CD4-positive, alpha-beta T cell (primary cell): ENCODE measurements at regions not wholly inside any gene's neighbourhood (a gene's known extent, or its start where the extent isn't known, plus 50 kb on each side); places are given as distances from the start of the nearest gene placed in this dataset.

Source experiments
- ATAC-seq: fragments of 200-7000 bp; cut with Tn5 transposase; one replicate; pipeline ENCODE4 v1.10.0; 2022; ENCODE audit warnings: mild to moderate bottlenecking; ENCODE audit not compliant: poor library complexity
- CTCF ChIA-PET: fragments of 350-600 bp; sonication (Branson Sonifier 250); formaldehyde crosslinking; loops from one replicate; lab custom pipeline; 2021; ENCODE audit warnings: antibody characterized with exemption, inconsistent platforms; lab: Charles Lee
- POLR2A ChIA-PET: fragments of 350-600 bp; sonication (Branson Sonifier 250); formaldehyde crosslinking; loops from one replicate; lab custom pipeline; 2021; ENCODE audit warnings: antibody characterized with exemption, inconsistent platforms; lab: Charles Lee
- DNase-seq, 14 experiments: peaks; one replicate each; pipeline ENCODE4 v3.0.0-alpha.2; 2013 to 2020; ENCODE audit warnings: mixed read lengths in 2 of 14
- H3K27ac ChIP-seq, 2 donors: one replicate each; pipeline versions ENCODE4 v1.5.1 to v1.7.0; 2013; ENCODE audit warnings: low read length in 2 of 2, low read depth in 1 of 2, mild to moderate bottlenecking in 1 of 2
- H3K27me3 ChIP-seq, 2 experiments: 1 replicate in 1 of 2; 2 replicates in 1 of 2; pipeline versions ENCODE4 v1.6.1 to v1.7.0; 2013; ENCODE audit warnings: low read length in 2 of 2, control low read depth in 1 of 2, mild to moderate bottlenecking in 1 of 2, moderate library complexity in 1 of 2; ENCODE audit not compliant: insufficient read depth in 2 of 2, control insufficient read depth in 1 of 2
- H3K36me3 ChIP-seq: one replicate; pipeline ENCODE4 v1.6.1; 2013; ENCODE audit warnings: low read length, control low read depth; ENCODE audit not compliant: insufficient read depth
- H3K4me1 ChIP-seq: one replicate; pipeline ENCODE4 v1.6.1; 2013; ENCODE audit warnings: low read length, control low read depth; ENCODE audit not compliant: insufficient read depth
- H3K4me3 ChIP-seq: one replicate; pipeline ENCODE4 v1.5.1; 2013; ENCODE audit warnings: mild to moderate bottlenecking, low read length, moderate library complexity
- H3K9me3 ChIP-seq, 2 experiments: 1 replicate in 1 of 2; 2 replicates in 1 of 2; pipeline versions ENCODE4 v1.6.1 to v1.7.0; 2013; ENCODE audit warnings: low read length in 2 of 2, mild to moderate bottlenecking in 2 of 2, control low read depth in 1 of 2, moderate library complexity in 1 of 2; ENCODE audit not compliant: control insufficient read depth in 1 of 2, insufficient read depth in 1 of 2
- H3K27ac Mint-ChIP-seq: one replicate; pipeline ENCODE4 v1.8.0; 2020; ENCODE audit warnings: mixed read lengths
- H3K27me3 Mint-ChIP-seq: one replicate; pipeline ENCODE4 v1.8.0; 2021; ENCODE audit warnings: mixed read lengths
- H3K36me3 Mint-ChIP-seq: one replicate; pipeline ENCODE4 v1.8.0; 2021; ENCODE audit warnings: low read depth, mixed read lengths
- H3K4me1 Mint-ChIP-seq: one replicate; pipeline ENCODE4 v1.8.0; 2021; ENCODE audit warnings: low read depth, mixed read lengths
- H3K4me3 Mint-ChIP-seq: one replicate; pipeline ENCODE4 v1.8.0; 2020; ENCODE audit warnings: mild to moderate bottlenecking, mixed read lengths
- H3K9me3 Mint-ChIP-seq: one replicate; pipeline ENCODE4 v1.8.0; 2020; ENCODE audit warnings: mixed read lengths
- intact Hi-C, 2 experiments: fragments of 100-400 bp; cut with DNase I in 1 of 2; cut with micrococcal nuclease in 1 of 2; formaldehyde crosslinking; loops; one replicate each; pipeline versions ENCODE4 v1.15.1 to v1.9.0; 2023 to 2025; cut with DNase I, micrococcal nuclease
- TF ChIP-seq, protein P1 (sequence below): fragments of 200-600 bp; IDR thresholded peaks from one replicate; pipeline ENCODE4 v1.8.0; 2022; ENCODE audit warnings: antibody characterized with exemption, mild to moderate bottlenecking

DNA sequence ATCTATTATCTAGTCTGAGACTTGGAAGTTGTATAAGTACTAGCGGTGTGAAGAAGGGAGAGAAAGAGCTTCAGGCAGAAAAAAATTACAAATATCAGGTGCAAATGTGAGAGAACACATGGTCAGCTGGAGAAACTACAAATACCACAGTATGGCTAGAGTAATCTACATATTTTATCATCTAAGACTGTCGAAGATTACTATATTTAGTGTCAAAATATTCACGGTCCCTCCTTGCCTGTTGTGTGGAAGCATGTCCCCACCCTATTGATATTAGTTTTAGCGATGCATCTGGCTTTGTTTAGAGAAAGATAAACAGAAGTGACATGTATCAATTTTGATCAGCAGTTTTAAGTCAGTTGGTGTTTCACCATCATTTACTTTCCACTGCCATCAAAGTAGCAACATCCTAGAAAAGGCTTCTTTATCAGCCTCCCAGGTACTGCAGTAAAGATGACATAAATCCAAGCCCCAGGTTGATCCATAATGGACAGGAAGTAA is 90.5 kb upstream of the ITGA4 start:
- TF ChIP-seq, protein P1, sequence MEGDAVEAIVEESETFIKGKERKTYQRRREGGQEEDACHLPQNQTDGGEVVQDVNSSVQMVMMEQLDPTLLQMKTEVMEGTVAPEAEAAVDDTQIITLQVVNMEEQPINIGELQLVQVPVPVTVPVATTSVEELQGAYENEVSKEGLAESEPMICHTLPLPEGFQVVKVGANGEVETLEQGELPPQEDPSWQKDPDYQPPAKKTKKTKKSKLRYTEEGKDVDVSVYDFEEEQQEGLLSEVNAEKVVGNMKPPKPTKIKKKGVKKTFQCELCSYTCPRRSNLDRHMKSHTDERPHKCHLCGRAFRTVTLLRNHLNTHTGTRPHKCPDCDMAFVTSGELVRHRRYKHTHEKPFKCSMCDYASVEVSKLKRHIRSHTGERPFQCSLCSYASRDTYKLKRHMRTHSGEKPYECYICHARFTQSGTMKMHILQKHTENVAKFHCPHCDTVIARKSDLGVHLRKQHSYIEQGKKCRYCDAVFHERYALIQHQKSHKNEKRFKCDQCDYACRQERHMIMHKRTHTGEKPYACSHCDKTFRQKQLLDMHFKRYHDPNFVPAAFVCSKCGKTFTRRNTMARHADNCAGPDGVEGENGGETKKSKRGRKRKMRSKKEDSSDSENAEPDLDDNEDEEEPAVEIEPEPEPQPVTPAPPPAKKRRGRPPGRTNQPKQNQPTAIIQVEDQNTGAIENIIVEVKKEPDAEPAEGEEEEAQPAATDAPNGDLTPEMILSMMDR = no peak
- Mint-ChIP-seq H3K27me3 (no peaks in the 10 kb centered on the region), H3K4me1 (peaks cover 10% of the 10 kb centered on the region), H3K36me3 (peaks cover 18% of the 10 kb centered on the region), H3K9me3 (peaks cover 2% of the 10 kb centered on the region), H3K27ac (no peak overlapping the region), H3K4me3 (no peak overlapping the region)
- Histone ChIP-seq H3K27me3 (no peaks in the 10 kb centered on the region), H3K4me1 (peaks cover 4% of the 10 kb centered on the region), H3K27ac (no peak overlapping the region), H3K9me3 (peaks cover 0 to 4% of the 10 kb centered on the region in 2 experiments), H3K36me3 (no peaks in the 10 kb centered on the region), H3K4me3 (no peak overlapping the region)
- intact Hi-C loops = no loop called here
- POLR2A ChIA-PET = no interaction called here
- ATAC-seq = no peak
- DNase-seq = no peak
- CTCF ChIA-PET = no interaction called here

DNA sequence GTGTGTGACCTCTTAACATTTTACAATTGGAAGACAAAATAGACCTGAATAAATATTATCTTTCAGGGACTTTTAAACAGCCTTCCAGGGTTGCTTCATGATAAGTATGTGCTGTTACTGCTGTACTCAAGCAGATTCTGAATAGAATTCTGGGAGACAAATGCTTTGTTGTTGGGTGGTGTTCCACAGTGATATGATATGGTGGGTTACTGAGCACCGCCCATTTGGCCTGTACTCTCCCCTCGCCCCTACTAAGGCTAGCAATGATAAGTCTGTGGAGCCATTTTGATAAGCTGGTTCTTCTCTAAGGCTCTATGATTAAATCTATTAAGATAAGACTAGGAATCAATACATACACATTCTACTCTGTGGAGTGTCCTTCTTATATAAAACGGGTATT is 89.8 kb upstream of the ITGA4 start:
- Mint-ChIP-seq H3K4me3 (no peak overlapping the region), H3K36me3 (peaks cover 15% of the 10 kb centered on the region), H3K9me3 (peaks cover 2% of the 10 kb centered on the region), H3K27me3 (no peaks in the 10 kb centered on the region), H3K4me1 (peaks cover 17% of the 10 kb centered on the region), H3K27ac (no peak overlapping the region)
- peaks cover 8% of the 10 kb centered on the region for H3K4me1 ChIP-seq
- TF ChIP-seq, protein P1 = no peak
- no peaks in the 10 kb centered on the region for H3K36me3 ChIP-seq
- no peak overlapping the region for H3K27ac ChIP-seq
- H3K4me3 ChIP-seq = no peak overlapping the region
- H3K9me3 ChIP-seq = peaks cover 0 to 4% of the 10 kb centered on the region in 2 experiments
- H3K27me3 ChIP-seq = no peaks in the 10 kb centered on the region
- DNase-seq = no peak
- ChIA-PET POLR2A (no interaction called here), CTCF (interaction anchor here (1.2 kb wide), 1 partner anchor 13 kb away, joined by 3 read pairs; no protein-coding TSS in a partner anchor)
- ATAC-seq = no peak
- intact Hi-C loops = no loop called here

DNA sequence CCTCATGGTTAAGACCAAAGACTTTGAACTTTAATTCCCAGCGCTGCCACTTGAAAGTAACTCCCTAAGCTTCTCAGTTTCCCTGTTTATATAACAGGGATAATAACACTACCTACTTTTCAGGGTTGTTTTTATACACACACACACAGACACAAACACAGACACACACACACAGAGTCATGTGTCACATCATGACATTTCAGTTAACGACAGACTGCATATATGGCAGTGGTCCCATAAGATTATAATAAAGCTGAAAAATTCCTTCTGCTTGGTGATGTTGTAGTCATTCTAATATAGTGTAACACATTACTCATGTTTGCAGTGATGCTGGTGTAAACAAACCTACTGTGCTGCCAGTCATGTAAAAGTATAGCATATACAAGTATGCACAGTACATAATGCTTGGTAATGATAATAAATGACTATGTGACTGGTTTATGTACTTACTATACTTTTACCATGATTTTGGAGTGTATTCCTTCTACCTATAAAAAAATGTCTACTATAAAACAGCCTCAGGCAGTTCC is 89.2 kb upstream of the ITGA4 start:
- intact Hi-C loops = no loop called here
- peaks cover 2% of the 10 kb centered on the region for H3K9me3 Mint-ChIP-seq
- POLR2A ChIA-PET = interaction anchor here (1.2 kb wide), 1 partner anchor 16 kb away, joined by 3 read pairs; no protein-coding TSS in a partner anchor
- H3K36me3 Mint-ChIP-seq = peaks cover 9% of the 10 kb centered on the region
- Histone ChIP-seq H3K9me3 (peaks cover 0 to 4% of the 10 kb centered on the region in 2 experiments), H3K4me3 (no peak overlapping the region), H3K4me1 (peaks cover 13% of the 10 kb centered on the region), H3K36me3 (no peaks in the 10 kb centered on the region), H3K27ac (no peak overlapping the region), H3K27me3 (no peaks in the 10 kb centered on the region)
- H3K4me1 Mint-ChIP-seq = peaks cover 22% of the 10 kb centered on the region
- CTCF ChIA-PET = interaction anchor here (1.2 kb wide), 1 partner anchor 14 kb away, joined by 3 read pairs; no protein-coding TSS in a partner anchor
- H3K27me3 Mint-ChIP-seq = no peaks in the 10 kb centered on the region
- no peak overlapping the region for H3K4me3 Mint-ChIP-seq
- TF ChIP-seq, protein P1 = no peak
- DNase-seq = no peak
- H3K27ac Mint-ChIP-seq = no peak overlapping the region
- ATAC-seq = no peak
